Ascending aorta (tissue), 2 donors: ENCODE measurements at regions not wholly inside any gene's neighbourhood (a gene's known extent, or its start where the extent isn't known, plus 50 kb on each side); places are given as distances from the start of the nearest gene placed in this dataset.

Experiments used
- DNase-seq, 2 donors: peaks; one replicate each; pipeline ENCODE4 v3.0.0-alpha.2; 2019; ENCODE audit warnings: low spot score in 2 of 2
- H3K27ac ChIP-seq, 2 donors: fragments of 200-600 bp; sonication (generic); one replicate each; pipeline ENCODE4 v1.5.1; 2016 to 2017; ENCODE audit warnings: mild to moderate bottlenecking in 1 of 2
- H3K27me3 ChIP-seq: fragments of 200-600 bp; sonication (generic); one replicate; pipeline ENCODE4 v1.5.1; 2017
- H3K36me3 ChIP-seq, 2 donors: fragments of 200-600 bp; sonication (generic); one replicate each; pipeline ENCODE4 v1.5.1; 2016
- H3K4me1 ChIP-seq, 2 donors: fragments of 200-600 bp; sonication (generic); one replicate each; pipeline ENCODE4 v1.5.1; 2016 to 2017; ENCODE audit warnings: mild to moderate bottlenecking in 1 of 2
- H3K4me3 ChIP-seq, 2 donors: fragments of 200-600 bp; sonication (generic); one replicate each; pipeline ENCODE4 v1.5.1; 2016 to 2017; ENCODE audit warnings: mild to moderate bottlenecking in 1 of 2
- H3K9me3 ChIP-seq, 2 donors: fragments of 200-600 bp; sonication (generic); one replicate each; pipeline ENCODE4 v1.5.1; 2016
- CTCF ChIP-seq, 3 experiments: fragments of 200-600 bp in 2 of 3; fragments of 450-650 bp in 1 of 3; sonication (generic) in 2 of 3; IDR thresholded peaks; one replicate each; pipeline ENCODE4 v1.5.1; 2016 to 2019; ENCODE audit warnings: antibody characterized with exemption in 3 of 3, mild to moderate bottlenecking in 1 of 3, moderate library complexity in 1 of 3
- intact Hi-C: fragments of 100-400 bp; cut with DNase I; formaldehyde crosslinking; loops from one replicate; pipeline ENCODE4 v1.15.1; 2023

DNA sequence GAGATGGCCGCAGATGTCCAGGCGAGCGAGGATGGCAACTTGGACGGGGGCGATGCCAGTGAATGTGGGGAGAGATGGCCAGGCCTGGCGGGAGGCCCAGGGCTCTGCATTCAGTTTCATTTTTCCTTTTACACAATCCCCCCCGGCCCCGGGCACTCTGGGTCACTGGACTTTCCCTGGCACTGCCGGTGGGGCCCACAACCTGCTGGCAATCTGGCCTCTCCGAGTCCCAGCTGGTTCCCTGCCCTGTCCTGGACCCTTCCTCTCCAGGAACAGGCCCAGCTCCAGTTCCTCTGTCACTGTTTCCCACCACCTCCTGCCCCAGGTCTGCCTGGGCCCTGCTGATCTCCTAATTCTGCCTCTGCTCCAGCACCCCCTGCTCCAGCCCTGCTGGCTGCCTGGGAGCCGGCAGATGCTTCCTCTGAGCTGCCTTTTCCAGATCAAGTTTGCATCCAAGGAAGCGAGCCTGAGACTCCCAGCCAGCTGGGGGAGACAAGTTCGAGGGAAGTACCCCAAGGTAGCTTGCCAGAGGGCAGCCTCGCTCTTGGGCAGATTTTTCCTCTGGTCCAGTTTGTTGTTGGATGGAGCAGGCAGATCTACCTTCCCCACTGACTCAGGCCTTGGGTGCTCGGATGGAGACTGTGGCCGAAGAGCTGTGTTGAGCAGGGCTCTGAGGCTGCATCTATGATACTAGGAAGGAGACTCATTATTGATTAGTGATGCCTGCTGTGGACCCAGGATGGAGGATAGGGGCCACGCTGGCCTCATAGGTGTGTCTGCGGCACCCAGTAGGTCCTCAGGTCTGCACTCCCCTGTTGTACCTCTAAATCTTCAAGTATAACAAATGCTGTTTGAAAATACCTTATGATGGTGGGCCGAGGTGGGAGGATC lies 83.2 kb downstream of the CEBPB start:
- H3K9me3 ChIP-seq: no peaks in the 10 kb centered on the region
- H3K27ac ChIP-seq: peak overlapping the region; percentile 5 to 34
- H3K27me3 ChIP-seq: no peaks in the 10 kb centered on the region
- no peaks in the 10 kb centered on the region for H3K36me3 ChIP-seq
- H3K4me1 ChIP-seq: peaks cover 4 to 6% of the 10 kb centered on the region in 2 donors
- no peak overlapping the region for H3K4me3 ChIP-seq
- intact Hi-C loops: no loop called here
- no peak for TF ChIP-seq CTCF (IDR thresholded peaks at IDR 0.05)
- DNase-seq: no peak

DNA sequence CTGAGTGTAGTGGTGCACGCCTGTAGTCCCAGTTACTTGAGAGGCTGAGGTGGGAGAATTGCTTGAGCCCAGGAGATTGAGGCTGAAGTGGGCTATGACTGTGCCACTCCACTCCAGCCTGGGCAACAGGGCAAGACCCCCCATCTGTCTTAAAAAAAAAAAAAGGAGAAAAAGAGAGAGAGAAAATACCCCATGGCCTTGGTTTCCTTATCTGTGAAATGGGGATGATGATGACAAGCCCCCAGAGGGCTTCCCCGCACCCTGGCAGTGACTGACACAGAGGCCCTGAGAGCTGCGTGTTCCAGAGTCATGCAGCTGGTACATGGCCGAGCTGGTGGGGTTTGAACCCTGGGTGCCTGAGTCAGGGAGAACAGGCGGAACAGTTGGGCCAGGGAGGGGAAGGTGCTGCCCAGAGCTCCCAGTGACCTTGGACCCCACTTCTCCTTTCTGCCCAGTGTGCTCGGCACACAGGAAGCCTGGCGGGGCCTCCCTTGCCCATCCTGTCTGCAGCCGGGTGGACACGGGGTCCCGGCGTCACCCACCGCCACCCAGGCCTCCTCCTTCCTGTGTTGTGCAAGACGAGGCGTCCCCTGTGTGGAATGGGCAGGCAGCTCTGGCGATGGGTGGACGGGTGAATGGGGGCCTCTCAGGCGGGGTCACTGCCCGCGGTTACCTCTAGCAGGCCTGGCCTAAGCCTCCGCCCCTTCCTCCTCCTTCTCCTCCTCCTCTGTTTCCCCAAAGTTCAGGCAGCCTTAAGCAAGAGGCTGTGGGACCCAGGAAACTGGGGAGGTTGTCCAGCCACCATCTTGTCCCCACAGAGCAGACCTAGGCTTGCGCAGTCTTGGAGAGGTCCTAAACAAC lies 84.2 kb downstream of the CEBPB start:
- no peaks in the 10 kb centered on the region for H3K27me3 ChIP-seq
- peaks cover 4 to 10% of the 10 kb centered on the region in 2 donors for H3K4me1 ChIP-seq
- no peaks in the 10 kb centered on the region for H3K36me3 ChIP-seq
- no peak for TF ChIP-seq CTCF (IDR thresholded peaks at IDR 0.05)
- no peaks in the 10 kb centered on the region for H3K9me3 ChIP-seq
- peak overlapping the region; percentile 5 to 34 for H3K27ac ChIP-seq
- intact Hi-C loops: loop anchor here (5.0 kb wide), 1 partner anchor 188 kb away; no protein-coding TSS in a partner anchor
- no peak overlapping the region for H3K4me3 ChIP-seq
- peak; percentile 65 to 87 for DNase-seq

- Histone ChIP-seq H3K27me3 (no peaks in the 10 kb centered on the region), H3K9me3 (no peaks in the 10 kb centered on the region), H3K4me3 (no peak overlapping the region), H3K36me3 (no peaks in the 10 kb centered on the region), H3K4me1 (peaks cover 4 to 10% of the 10 kb centered on the region in 2 donors), H3K27ac (no peak overlapping the region)
- no peak for DNase-seq
- intact Hi-C loops: loop anchor here (5.0 kb wide), 1 partner anchor 186 kb away; no protein-coding TSS in a partner anchor
- no peak for TF ChIP-seq CTCF (IDR thresholded peaks at IDR 0.05)
Measured at GRCh38 chr20:50276119-50277063, 85.8 kb downstream of the CEBPB start.

DNA sequence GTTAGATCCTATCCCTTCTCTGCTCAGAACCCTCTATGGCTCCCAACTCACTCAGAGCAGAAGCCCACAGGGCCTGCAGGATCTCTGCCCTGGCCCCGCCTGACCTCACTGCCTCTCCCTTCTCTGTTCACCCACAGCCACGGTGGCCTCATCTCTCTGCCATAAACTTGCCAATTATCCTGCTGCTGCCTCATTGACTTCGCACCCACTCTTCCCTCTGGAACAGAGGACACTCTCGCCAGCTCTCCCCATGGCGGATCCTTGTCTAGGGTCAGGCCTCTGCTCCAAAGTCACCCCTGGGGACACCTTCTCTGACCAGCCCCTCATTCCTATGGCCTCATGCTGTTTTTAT lies 86.4 kb downstream of the CEBPB start:
- Histone ChIP-seq H3K9me3 (no peaks in the 10 kb centered on the region), H3K4me3 (no peak overlapping the region), H3K27me3 (no peaks in the 10 kb centered on the region), H3K36me3 (no peaks in the 10 kb centered on the region), H3K4me1 (peaks cover 4 to 10% of the 10 kb centered on the region in 2 donors), H3K27ac (no peak overlapping the region)
- no peak for TF ChIP-seq CTCF (IDR thresholded peaks at IDR 0.05)
- intact Hi-C loops: loop anchor here (5.0 kb wide), 1 partner anchor 185 kb away; no protein-coding TSS in a partner anchor
- DNase-seq: no peak
